Upper lobe of left lung (tissue), 4 donors: ENCODE measurements at regions not wholly inside any gene's neighbourhood (a gene's known extent, or its start where the extent isn't known, plus 50 kb on each side); places are given as distances from the start of the nearest gene placed in this dataset.

ENCODE experiments used
- CTCF ChIP-seq, 6 experiments: fragments of 450-650 bp in 4 of 6; fragments of 200-600 bp in 2 of 6; sonication (generic) in 2 of 6; IDR thresholded peaks; one replicate each; pipeline ENCODE4 v1.5.1; 2016 to 2019; ENCODE audit warnings: antibody characterized with exemption in 6 of 6
- POLR2A ChIP-seq, 4 donors: fragments of 450-650 bp; IDR thresholded peaks; one replicate each; pipeline ENCODE4 v1.5.1; 2016 to 2017; ENCODE audit warnings: antibody characterized with exemption in 4 of 4, mild to moderate bottlenecking in 2 of 4
- POLR2AphosphoS5 ChIP-seq, 2 donors: sonication (generic); formaldehyde crosslinking; IDR thresholded peaks; one replicate each; pipeline ENCODE4 v1.5.1; 2017; ENCODE audit warnings: antibody characterized with exemption in 2 of 2

GRCh38 chr10:131656009-131656408 lies 244.8 kb upstream of the PPP2R2D start:
- TF ChIP-seq CTCF (IDR thresholded peaks at IDR 0.05) (no peak), POLR2A (IDR thresholded peaks at IDR 0.05) (no peak), POLR2AphosphoS5 (IDR thresholded peaks at IDR 0.05) (no peak)
